WERI-Rb-1 (cell line): ENCODE measurements at regions not wholly inside any gene's neighbourhood (a gene's known extent, or its start where the extent isn't known, plus 50 kb on each side); places are given as distances from the start of the nearest gene placed in this dataset.

Experiments
- DNase-seq: peaks from one replicate; pipeline ENCODE4 v3.0.0-alpha.2; 2020
- H3K27ac ChIP-seq: fragments of 250-450 bp; sonication (Bioruptor Pico); 2 replicates; pipeline ENCODE4 v1.5.1; 2020; ENCODE audit warnings: mild to moderate bottlenecking, moderate library complexity
- H3K27me3 ChIP-seq: fragments of 250-450 bp; sonication (Bioruptor Pico); 2 replicates; pipeline ENCODE4 v1.5.1; 2021; ENCODE audit warnings: mild to moderate bottlenecking, low read depth, moderate library complexity; ENCODE audit not compliant: insufficient read depth, severe bottlenecking
- H3K36me3 ChIP-seq: fragments of 250-450 bp; sonication (Bioruptor Pico); 2 replicates; pipeline ENCODE4 v1.5.1; 2020; ENCODE audit warnings: mild to moderate bottlenecking, moderate library complexity
- H3K4me3 ChIP-seq: 2 replicates; pipeline ENCODE4 v1.5.1; 2011; ENCODE audit warnings: low read depth, mild to moderate bottlenecking, control low read depth, low read length
- H3K9me3 ChIP-seq: fragments of 250-450 bp; sonication (Bioruptor Pico); 2 replicates; pipeline ENCODE4 v1.5.1; 2021; ENCODE audit warnings: mild to moderate bottlenecking, moderate library complexity; ENCODE audit not compliant: severe bottlenecking
- TF ChIP-seq, protein P1 (sequence below): IDR thresholded peaks from 2 replicates; pipeline ENCODE4 v1.5.1; 2011; ENCODE audit warnings: low read depth, mild to moderate bottlenecking, control low read depth, inconsistent platforms, low read length

DNA sequence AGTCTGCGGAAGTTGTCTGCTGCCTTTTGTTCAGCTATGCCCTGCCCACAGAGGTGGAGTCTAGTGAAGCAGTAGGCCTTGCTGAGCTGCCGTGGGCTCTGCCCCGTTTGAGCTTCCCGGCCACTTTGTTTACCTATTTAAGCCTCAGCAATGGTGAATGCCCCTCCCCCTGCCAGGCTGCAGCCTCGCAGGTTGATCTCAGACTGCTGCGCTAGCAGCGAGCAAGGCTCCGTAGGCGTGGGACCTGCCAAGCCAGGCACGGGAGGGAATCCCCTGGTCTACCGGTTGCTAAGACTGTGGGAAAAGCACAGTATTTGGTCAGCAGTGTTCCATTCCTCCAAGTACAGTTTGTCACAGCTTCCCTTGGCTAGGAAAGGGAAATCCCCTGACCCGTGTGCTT is 143.6 kb downstream of the DYRK2 start:
- Histone ChIP-seq H3K4me3 (no peak overlapping the region), H3K36me3 (no peaks in the 10 kb centered on the region), H3K27ac (no peak overlapping the region), H3K27me3 (no peaks in the 10 kb centered on the region), H3K9me3 (no peaks in the 10 kb centered on the region)
- DNase-seq = no peak
- TF ChIP-seq, protein P1, sequence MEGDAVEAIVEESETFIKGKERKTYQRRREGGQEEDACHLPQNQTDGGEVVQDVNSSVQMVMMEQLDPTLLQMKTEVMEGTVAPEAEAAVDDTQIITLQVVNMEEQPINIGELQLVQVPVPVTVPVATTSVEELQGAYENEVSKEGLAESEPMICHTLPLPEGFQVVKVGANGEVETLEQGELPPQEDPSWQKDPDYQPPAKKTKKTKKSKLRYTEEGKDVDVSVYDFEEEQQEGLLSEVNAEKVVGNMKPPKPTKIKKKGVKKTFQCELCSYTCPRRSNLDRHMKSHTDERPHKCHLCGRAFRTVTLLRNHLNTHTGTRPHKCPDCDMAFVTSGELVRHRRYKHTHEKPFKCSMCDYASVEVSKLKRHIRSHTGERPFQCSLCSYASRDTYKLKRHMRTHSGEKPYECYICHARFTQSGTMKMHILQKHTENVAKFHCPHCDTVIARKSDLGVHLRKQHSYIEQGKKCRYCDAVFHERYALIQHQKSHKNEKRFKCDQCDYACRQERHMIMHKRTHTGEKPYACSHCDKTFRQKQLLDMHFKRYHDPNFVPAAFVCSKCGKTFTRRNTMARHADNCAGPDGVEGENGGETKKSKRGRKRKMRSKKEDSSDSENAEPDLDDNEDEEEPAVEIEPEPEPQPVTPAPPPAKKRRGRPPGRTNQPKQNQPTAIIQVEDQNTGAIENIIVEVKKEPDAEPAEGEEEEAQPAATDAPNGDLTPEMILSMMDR = no peak

DNA sequence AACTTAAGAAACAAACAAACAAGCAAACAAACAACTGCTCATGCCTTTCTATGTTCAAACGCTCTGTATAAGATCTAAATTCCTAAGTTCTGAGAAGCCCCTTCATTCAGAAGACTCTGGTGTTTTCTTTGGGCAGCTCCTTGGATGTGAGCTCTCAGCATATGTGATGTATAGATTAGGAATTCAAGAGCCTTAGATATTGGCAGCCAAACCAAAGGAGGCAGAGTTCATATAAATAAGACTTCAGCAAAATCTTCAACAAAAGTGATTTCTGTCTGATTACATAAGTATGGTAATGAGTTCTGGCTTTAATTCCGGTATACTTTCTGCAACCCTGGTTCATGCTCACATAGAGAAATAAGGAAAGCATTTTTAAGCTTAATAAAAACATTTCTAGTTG is 145.6 kb downstream of the DYRK2 start:
- Histone ChIP-seq H3K27me3 (no peaks in the 10 kb centered on the region), H3K27ac (no peak overlapping the region), H3K36me3 (no peaks in the 10 kb centered on the region), H3K4me3 (no peak overlapping the region), H3K9me3 (no peaks in the 10 kb centered on the region)
- DNase-seq = no peak
- TF ChIP-seq, protein P1 = no peak

DNA sequence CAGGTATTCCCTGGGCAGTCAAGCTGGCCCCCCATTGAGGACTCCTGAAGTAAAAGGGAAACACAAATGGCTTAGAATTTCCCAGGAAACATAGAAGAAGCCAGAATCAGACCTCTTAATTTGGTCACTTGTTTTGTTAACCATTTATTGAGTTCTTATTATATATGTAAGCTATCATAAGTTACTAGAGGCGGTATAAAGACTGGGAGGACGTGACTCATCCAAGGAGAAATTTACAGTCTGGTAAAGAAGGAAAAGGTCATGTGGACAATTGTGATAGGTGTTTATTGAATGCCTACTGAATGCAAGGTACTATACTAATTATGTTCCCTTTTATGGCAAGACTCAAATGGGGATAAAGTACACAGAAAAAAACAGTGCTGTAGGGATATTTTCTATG is 146.7 kb downstream of the DYRK2 start:
- Histone ChIP-seq H3K36me3 (no peaks in the 10 kb centered on the region), H3K27ac (no peak overlapping the region), H3K4me3 (no peak overlapping the region), H3K9me3 (no peaks in the 10 kb centered on the region), H3K27me3 (no peaks in the 10 kb centered on the region)
- no peak for DNase-seq
- TF ChIP-seq, protein P1 = no peak

DNA sequence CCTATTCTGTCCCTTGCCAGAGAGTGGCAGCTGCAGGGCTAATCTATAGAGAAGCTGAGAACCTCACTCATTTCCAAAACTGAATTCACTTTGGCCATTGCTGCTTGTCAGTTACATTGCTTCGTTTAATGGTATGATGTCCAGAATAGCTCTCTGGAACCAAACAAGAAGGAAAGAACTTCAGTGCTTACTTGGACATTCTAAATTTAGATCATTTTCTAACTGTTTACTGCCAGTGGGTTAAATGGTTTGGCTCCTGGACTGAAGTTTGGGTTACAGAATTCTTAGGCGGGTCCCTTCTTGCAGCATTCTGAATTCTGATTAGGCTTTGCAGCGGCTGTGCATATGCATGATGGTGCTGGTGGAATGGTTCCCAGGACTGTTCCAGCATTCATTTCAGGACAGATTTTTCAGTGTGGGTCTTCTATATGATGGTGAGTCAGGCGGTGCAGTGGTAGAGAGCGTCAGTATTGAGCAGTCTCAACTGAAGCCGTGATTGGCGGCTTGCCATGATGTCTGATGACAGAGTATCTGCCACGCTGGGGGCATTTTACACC is 148.7 kb downstream of the DYRK2 start:
- Histone ChIP-seq H3K27me3 (no peaks in the 10 kb centered on the region), H3K36me3 (no peaks in the 10 kb centered on the region), H3K27ac (no peak overlapping the region), H3K4me3 (no peak overlapping the region), H3K9me3 (no peaks in the 10 kb centered on the region)
- TF ChIP-seq, protein P1 = no peak
- DNase-seq = no peak

DNA sequence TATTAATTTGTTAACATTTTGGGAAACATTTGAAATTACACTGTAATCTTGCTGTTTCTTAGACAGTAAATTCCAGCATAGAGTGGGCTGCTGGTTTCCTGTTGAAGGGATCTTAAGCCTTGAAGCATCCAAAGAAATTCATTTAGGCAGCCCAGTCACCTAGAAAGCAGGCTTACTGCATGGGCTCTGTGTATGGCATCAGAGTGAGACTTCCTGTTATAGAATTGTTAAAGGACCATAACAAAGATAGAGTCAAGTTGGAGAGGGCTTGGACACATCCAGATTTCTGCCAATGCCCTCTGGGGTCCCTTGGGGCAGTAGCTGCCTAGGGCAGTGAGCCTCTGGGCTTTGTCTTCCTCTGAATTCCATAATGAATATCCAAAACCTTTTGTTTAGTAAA is 149.2 kb downstream of the DYRK2 start:
- TF ChIP-seq, protein P1 = no peak
- Histone ChIP-seq H3K36me3 (no peaks in the 10 kb centered on the region), H3K27ac (no peak overlapping the region), H3K27me3 (no peaks in the 10 kb centered on the region), H3K9me3 (no peaks in the 10 kb centered on the region), H3K4me3 (no peak overlapping the region)
- DNase-seq = no peak

DNA sequence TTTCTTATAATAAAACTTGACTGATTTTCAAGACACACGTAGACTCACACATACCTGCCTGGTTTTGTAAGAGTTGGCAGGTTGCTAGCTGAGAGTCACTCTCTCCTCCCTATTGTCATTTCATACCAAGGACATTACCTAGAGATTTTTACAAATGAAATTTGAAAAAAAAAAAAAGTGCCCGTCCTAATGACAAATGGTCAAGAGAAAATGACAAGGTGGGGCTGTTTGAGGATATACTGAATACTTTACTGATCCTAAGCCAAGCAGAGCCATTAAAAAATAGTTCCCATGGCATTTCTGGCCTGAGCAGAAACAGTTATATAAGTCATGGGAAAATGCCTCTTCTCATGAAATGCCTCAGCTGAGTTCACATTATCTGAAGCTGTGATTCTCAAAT is 150.2 kb downstream of the DYRK2 start:
- Histone ChIP-seq H3K4me3 (no peak overlapping the region), H3K27me3 (no peaks in the 10 kb centered on the region), H3K36me3 (no peaks in the 10 kb centered on the region), H3K27ac (no peak overlapping the region), H3K9me3 (no peaks in the 10 kb centered on the region)
- no peak for DNase-seq
- TF ChIP-seq, protein P1 = no peak
